GM12878 (cell line): ENCODE measurements at regions not wholly inside any gene's neighbourhood (a gene's known extent, or its start where the extent isn't known, plus 50 kb on each side); places are given as distances from the start of the nearest gene placed in this dataset.

ENCODE experiments used
- EP300 ChIP-seq, 2 experiments: fragments of 150-350 bp in 1 of 2; IDR thresholded peaks; 2 replicates each; pipeline ENCODE4 v1.6.1; 2011 to 2012; ENCODE audit warnings: low read depth in 2 of 2, low read length in 2 of 2, borderline replicate concordance in 1 of 2, improper control_type of control experiment in 1 of 2, inconsistent platforms in 1 of 2; ENCODE audit not compliant: control insufficient read depth in 1 of 2
- POLR2A ChIP-seq: IDR thresholded peaks from 2 replicates; pipeline ENCODE4 v1.6.1; 2011; ENCODE audit warnings: low read depth, mild to moderate bottlenecking, low read length
- SPI1 ChIP-seq: IDR thresholded peaks from 2 replicates; pipeline ENCODE4 v1.6.1; 2011; ENCODE audit warnings: low read depth, mild to moderate bottlenecking, low read length, moderate library complexity, borderline replicate concordance; ENCODE audit not compliant: insufficient read depth

- TF ChIP-seq EP300 (IDR thresholded peaks at IDR 0.05; ENCODE audit: borderline replicate concordance in 1 of 2, control insufficient read depth in 1 of 2, low read depth in 2 of 2, low read length in 2 of 2) (no peak), POLR2A (no peak), SPI1 (no peak)
Observed at GRCh38 chr9:103804077-103804735, 289.9 kb upstream of the SMC2 start.
